Heart right ventricle (tissue), 16 donors: ENCODE measurements at regions not wholly inside any gene's neighbourhood (a gene's known extent, or its start where the extent isn't known, plus 50 kb on each side); places are given as distances from the start of the nearest gene placed in this dataset.

Source experiments
- ATAC-seq, 8 donors: fragments of 200-7000 bp; cut with Tn5 transposase; one replicate each; pipeline ENCODE4 v1.9.1; 2020; ENCODE audit warnings: mild to moderate bottlenecking in 8 of 8, moderate library complexity in 8 of 8, moderate number of reproducible peaks in 1 of 8
- DNase-seq, 2 donors: peaks; one replicate each; pipeline ENCODE4 v3.0.0-alpha.2; 2020
- H3K27ac ChIP-seq, 10 donors: fragments of 200-600 bp; sonication (generic) in 2 of 10; one replicate each; pipeline versions ENCODE4 v1.5.0 to v1.8.0; 2020 to 2022; ENCODE audit warnings: mild to moderate bottlenecking in 3 of 10
- H3K27me3 ChIP-seq, 7 donors: fragments of 200-600 bp; one replicate each; pipeline ENCODE4 v1.8.0; 2021 to 2022; ENCODE audit warnings: mild to moderate bottlenecking in 2 of 7
- H3K36me3 ChIP-seq, 9 donors: fragments of 200-600 bp; sonication (generic) in 1 of 9; one replicate each; pipeline versions ENCODE4 v1.5.0 to v1.8.0; 2020 to 2022; ENCODE audit warnings: mild to moderate bottlenecking in 2 of 9
- H3K4me1 ChIP-seq, 9 donors: fragments of 200-600 bp; sonication (generic) in 1 of 9; one replicate each; pipeline versions ENCODE4 v1.5.0 to v1.8.0; 2020 to 2022; ENCODE audit warnings: mild to moderate bottlenecking in 4 of 9
- H3K4me3 ChIP-seq, 10 donors: fragments of 200-600 bp; sonication (generic) in 2 of 10; one replicate each; pipeline versions ENCODE4 v1.5.0 to v1.8.0; 2020 to 2022; ENCODE audit warnings: mild to moderate bottlenecking in 7 of 10, moderate library complexity in 2 of 10
- H3K9me3 ChIP-seq, 11 donors: fragments of 200-600 bp in 10 of 11; sonication (generic) in 2 of 11; one replicate each; pipeline versions ENCODE4 v1.5.0 to v1.8.0; 2013 to 2022; ENCODE audit warnings: mild to moderate bottlenecking in 2 of 11, control low read depth in 1 of 11, moderate library complexity in 1 of 11
- WGBS, 2 donors: extraction: QIAGEN DNeasy Blood & Tissue Kit; methylation state at CpG; one replicate each; pipeline ENCODE4 v1.1.7; 2013; ENCODE audit warnings: inconsistent platforms in 1 of 2; 5-methylcytosine and 5-hydroxymethylcytosine counted together
- intact Hi-C, 10 donors: fragments of 100-400 bp; cut with DNase I; formaldehyde crosslinking; loops; one replicate each; pipeline versions ENCODE4 v1.11.1 to v1.14.2; 2022
- TF ChIP-seq, protein P1 (sequence below), 9 donors: fragments of 200-600 bp; sonication (generic) in 2 of 9; IDR thresholded peaks; one replicate each; pipeline versions ENCODE4 v1.5.0 to v1.8.0; 2021 to 2022; ENCODE audit warnings: antibody characterized with exemption in 9 of 9, mild to moderate bottlenecking in 5 of 9, moderate library complexity in 1 of 9
- donor health status: Arrhythmogenic right ventricular cardiomyopathy.
- donor health status: ischemic (EF 13 %, LVEDD 7.1; RV severe dilation, severe dysfunction).
- donor health status: healthy with polysubstance abuse.
- donor health status: DM: no; HTN: yes; CAD: no.
- donor health status: DM: no; HTN: no; CAD: no.
- donor health status: ischemic (EF 25% LVEDD 6.9; RV normal size, moderate dysfunction).
- donor health status: ischemic (EF 25% LVEDD 5.7; RV mildly dilated, moderate dysfunction).
- donor health status: healthy.
- donor health status: DM: yes; HTN: yes; CAD: no.
- donor health status: Ischemic cardiomyopathy.
- donor health status: ischemic (EF 35%, LVEDD 5.7; RV mildly dilated, moderate dysfunction).
- donor health status: nonischemic (EF 11% LVEDD 7.7; RV severe dilation, severe dysfunction).
- donor health status: DM: yes; HTN: yes; CAD: no.
- donor health status: PGD.
- donor health status: ischemic (EF 29% LVEDD 5.4; RV normal size, mild dysfunction).
- donor health status: nonischemic (EF 23%, LVEDD 6.1; RV moderate dilation, normal function).

GRCh38 chr2:4964579-4964978, 727.6 kb upstream of the SOX11 start:
- H3K27ac ChIP-seq = no peak overlapping the region
- no peaks in the 10 kb centered on the region for H3K4me1 ChIP-seq
- ATAC-seq (no peak), DNase-seq (no peak)
- no peaks in the 10 kb centered on the region for H3K9me3 ChIP-seq
- 76 to 82% methylated on average over 16 of the region's 16 CpGs for WGBS, 2 donors
- intact Hi-C loops = no loop called here
- no peaks in the 10 kb centered on the region for H3K36me3 ChIP-seq
- H3K27me3 ChIP-seq = no peaks in the 10 kb centered on the region
- TF ChIP-seq, protein P1, sequence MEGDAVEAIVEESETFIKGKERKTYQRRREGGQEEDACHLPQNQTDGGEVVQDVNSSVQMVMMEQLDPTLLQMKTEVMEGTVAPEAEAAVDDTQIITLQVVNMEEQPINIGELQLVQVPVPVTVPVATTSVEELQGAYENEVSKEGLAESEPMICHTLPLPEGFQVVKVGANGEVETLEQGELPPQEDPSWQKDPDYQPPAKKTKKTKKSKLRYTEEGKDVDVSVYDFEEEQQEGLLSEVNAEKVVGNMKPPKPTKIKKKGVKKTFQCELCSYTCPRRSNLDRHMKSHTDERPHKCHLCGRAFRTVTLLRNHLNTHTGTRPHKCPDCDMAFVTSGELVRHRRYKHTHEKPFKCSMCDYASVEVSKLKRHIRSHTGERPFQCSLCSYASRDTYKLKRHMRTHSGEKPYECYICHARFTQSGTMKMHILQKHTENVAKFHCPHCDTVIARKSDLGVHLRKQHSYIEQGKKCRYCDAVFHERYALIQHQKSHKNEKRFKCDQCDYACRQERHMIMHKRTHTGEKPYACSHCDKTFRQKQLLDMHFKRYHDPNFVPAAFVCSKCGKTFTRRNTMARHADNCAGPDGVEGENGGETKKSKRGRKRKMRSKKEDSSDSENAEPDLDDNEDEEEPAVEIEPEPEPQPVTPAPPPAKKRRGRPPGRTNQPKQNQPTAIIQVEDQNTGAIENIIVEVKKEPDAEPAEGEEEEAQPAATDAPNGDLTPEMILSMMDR (IDR thresholded peaks at IDR 0.05) = no peak
- no peak overlapping the region for H3K4me3 ChIP-seq

GRCh38 chr2:4965556-4966320, 726.4 kb upstream of the SOX11 start:
- TF ChIP-seq, protein P1 (IDR thresholded peaks at IDR 0.05) = no peak
- intact Hi-C loops = no loop called here
- no peaks in the 10 kb centered on the region for H3K4me1 ChIP-seq
- no peaks in the 10 kb centered on the region for H3K9me3 ChIP-seq
- H3K27me3 ChIP-seq = no peaks in the 10 kb centered on the region
- no peaks in the 10 kb centered on the region for H3K36me3 ChIP-seq
- no peak overlapping the region for H3K4me3 ChIP-seq
- no peak overlapping the region for H3K27ac ChIP-seq
- WGBS, 2 donors = 84 to 90% methylated on average over 6 of the region's 6 CpGs
- ATAC-seq (no peak), DNase-seq (no peak)

DNA sequence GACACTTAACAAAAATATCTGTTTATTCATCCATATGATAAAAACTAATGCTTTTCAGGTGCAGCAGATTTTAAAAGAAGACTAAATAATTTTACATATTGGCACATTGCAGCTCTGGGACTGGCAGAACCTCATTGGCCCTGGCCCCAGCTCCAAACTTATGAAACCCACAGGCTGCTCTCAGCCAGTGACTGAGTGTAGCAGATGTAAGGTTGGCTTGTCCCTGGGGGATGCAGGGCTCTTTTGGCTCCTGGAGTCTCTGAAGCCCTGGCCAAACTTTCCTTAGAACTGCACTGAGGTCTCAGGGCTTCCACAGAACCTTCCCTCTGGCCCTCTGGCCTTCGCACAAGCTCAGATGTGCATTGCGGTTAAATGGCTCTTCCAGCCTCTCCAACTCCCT, 725.0 kb upstream of the SOX11 start:
- no peak overlapping the region for H3K4me3 ChIP-seq
- peaks cover 0 to under 1% (median 0%) of the 10 kb centered on the region in 7 donors for H3K27me3 ChIP-seq
- no peaks in the 10 kb centered on the region for H3K9me3 ChIP-seq
- no peak for DNase-seq
- H3K27ac ChIP-seq = no peak overlapping the region
- 89% methylated on average over 2 of the region's 2 CpGs for WGBS, 2 donors
- no peak for ATAC-seq
- TF ChIP-seq, protein P1 (IDR thresholded peaks at IDR 0.05) = no peak
- H3K4me1 ChIP-seq = no peaks in the 10 kb centered on the region
- intact Hi-C loops = no loop called here
- H3K36me3 ChIP-seq = no peaks in the 10 kb centered on the region

- 86 to 91% methylated on average over 5 of the region's 5 CpGs for WGBS, 2 donors
- Histone ChIP-seq H3K4me1 (no peaks in the 10 kb centered on the region), H3K27me3 (peaks cover 0 to 7% (median 0%) of the 10 kb centered on the region in 7 donors), H3K9me3 (no peaks in the 10 kb centered on the region), H3K36me3 (no peaks in the 10 kb centered on the region), H3K4me3 (no peak overlapping the region), H3K27ac (no peak overlapping the region)
- TF ChIP-seq, protein P1 (IDR thresholded peaks at IDR 0.05) = no peak
- ATAC-seq (no peak), DNase-seq (no peak)
- intact Hi-C loops = no loop called here
Observed at GRCh38 chr2:4972472-4972871, 719.7 kb upstream of the SOX11 start.
